HEK293T (cell line): ENCODE measurements at regions not wholly inside any gene's neighbourhood (a gene's known extent, or its start where the extent isn't known, plus 50 kb on each side); places are given as distances from the start of the nearest gene placed in this dataset.

ENCODE experiments used
- CTCF ChIA-PET: fragments of 350-600 bp; formaldehyde crosslinking; extraction: SDS; loops from one replicate; lab custom pipeline; 2021; ENCODE audit warnings: antibody characterized with exemption, inconsistent platforms; lab: Yijun Ruan, JAX
- POLR2A ChIA-PET: fragments of 350-600 bp; formaldehyde crosslinking; extraction: SDS; loops from one replicate; lab custom pipeline; 2020; ENCODE audit warnings: antibody characterized with exemption, inconsistent platforms; lab: Yijun Ruan, JAX
- DNase-seq: peaks from one replicate; pipeline ENCODE4 v3.0.0; 2012; ENCODE audit warnings: mixed read lengths; ENCODE audit errors: extremely low spot score
- ARNT ChIP-seq: fragments of 450-650 bp; IDR thresholded peaks from 2 replicates; pipeline ENCODE4 v1.6.1; 2017; ENCODE audit warnings: mild to moderate bottlenecking
- BHLHE40 ChIP-seq: fragments of 450-650 bp; IDR thresholded peaks from 2 replicates; pipeline ENCODE4 v1.6.1; 2016; ENCODE audit warnings: mild to moderate bottlenecking, moderate library complexity, borderline replicate concordance
- CTBP1 ChIP-seq: fragments of 450-650 bp; IDR thresholded peaks from 2 replicates; pipeline ENCODE4 v1.6.1; 2016; ENCODE audit warnings: borderline replicate concordance
- ELF4 ChIP-seq: fragments of 450-650 bp; IDR thresholded peaks from 2 replicates; pipeline ENCODE4 v1.6.1; 2017; ENCODE audit warnings: antibody characterized with exemption
- FOXA1 ChIP-seq: fragments of 450-650 bp; IDR thresholded peaks from 2 replicates; pipeline ENCODE4 v1.6.1; 2016; ENCODE audit warnings: mild to moderate bottlenecking
- FOXK2 ChIP-seq: fragments of 450-650 bp; IDR thresholded peaks from 2 replicates; pipeline ENCODE4 v1.6.1; 2016; ENCODE audit warnings: mild to moderate bottlenecking
- FOXM1 ChIP-seq: fragments of 450-650 bp; IDR thresholded peaks from 2 replicates; pipeline ENCODE4 v1.6.1; 2017; ENCODE audit warnings: mild to moderate bottlenecking, borderline replicate concordance
- HDGF ChIP-seq: fragments of 450-650 bp; IDR thresholded peaks from 2 replicates; pipeline ENCODE4 v1.6.1; 2017; ENCODE audit warnings: antibody characterized with exemption, borderline replicate concordance
- L3MBTL2 ChIP-seq: fragments of 450-650 bp; conservative IDR thresholded peaks from 2 replicates; pipeline ENCODE4 v1.6.1; 2016; ENCODE audit warnings: mild to moderate bottlenecking
- LEF1 ChIP-seq: fragments of 450-650 bp; IDR thresholded peaks from 2 replicates; pipeline ENCODE4 v1.6.1; 2017; ENCODE audit warnings: mild to moderate bottlenecking, borderline replicate concordance
- NFRKB ChIP-seq: fragments of 450-650 bp; IDR thresholded peaks from 2 replicates; pipeline ENCODE4 v1.6.1; 2016; ENCODE audit warnings: mild to moderate bottlenecking, moderate library complexity
- SP1 ChIP-seq: fragments of 450-650 bp; IDR thresholded peaks from 2 replicates; pipeline ENCODE4 v1.6.1; 2017
- SUZ12 ChIP-seq: fragments of 450-650 bp; IDR thresholded peaks from 2 replicates; pipeline ENCODE4 v1.6.1; 2016; ENCODE audit warnings: mild to moderate bottlenecking
- TARDBP ChIP-seq: fragments of 450-650 bp; IDR thresholded peaks from 2 replicates; pipeline ENCODE4 v1.6.1; 2016
- ZNF384 ChIP-seq: fragments of 450-650 bp; IDR thresholded peaks from 2 replicates; pipeline ENCODE4 v1.6.1; 2016
- TF ChIP-seq, protein P1 (sequence below): fragments of 450-650 bp; IDR thresholded peaks from 2 replicates; pipeline ENCODE4 v1.6.1; 2016

GRCh38 chr17:59451706-59452105 is 113.7 kb upstream of the DHX40 start:
- TF ChIP-seq SUZ12: no peak
- TF ChIP-seq L3MBTL2: no peak
- no peak for TF ChIP-seq CTBP1
- TF ChIP-seq NFRKB: no peak
- no peak for TF ChIP-seq FOXM1
- TF ChIP-seq HDGF: no peak
- TF ChIP-seq FOXK2: no peak
- TF ChIP-seq, protein P1, sequence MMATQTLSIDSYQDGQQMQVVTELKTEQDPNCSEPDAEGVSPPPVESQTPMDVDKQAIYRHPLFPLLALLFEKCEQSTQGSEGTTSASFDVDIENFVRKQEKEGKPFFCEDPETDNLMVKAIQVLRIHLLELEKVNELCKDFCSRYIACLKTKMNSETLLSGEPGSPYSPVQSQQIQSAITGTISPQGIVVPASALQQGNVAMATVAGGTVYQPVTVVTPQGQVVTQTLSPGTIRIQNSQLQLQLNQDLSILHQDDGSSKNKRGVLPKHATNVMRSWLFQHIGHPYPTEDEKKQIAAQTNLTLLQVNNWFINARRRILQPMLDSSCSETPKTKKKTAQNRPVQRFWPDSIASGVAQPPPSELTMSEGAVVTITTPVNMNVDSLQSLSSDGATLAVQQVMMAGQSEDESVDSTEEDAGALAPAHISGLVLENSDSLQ: no peak
- TF ChIP-seq TARDBP: no peak
- TF ChIP-seq ARNT: no peak
- no peak for TF ChIP-seq ZNF384
- no peak for TF ChIP-seq LEF1
- no peak for TF ChIP-seq BHLHE40
- TF ChIP-seq FOXA1: no peak
- no peak for TF ChIP-seq SP1
- DNase-seq: no peak
- CTCF ChIA-PET: no interaction called here
- POLR2A ChIA-PET: no interaction called here

DNA sequence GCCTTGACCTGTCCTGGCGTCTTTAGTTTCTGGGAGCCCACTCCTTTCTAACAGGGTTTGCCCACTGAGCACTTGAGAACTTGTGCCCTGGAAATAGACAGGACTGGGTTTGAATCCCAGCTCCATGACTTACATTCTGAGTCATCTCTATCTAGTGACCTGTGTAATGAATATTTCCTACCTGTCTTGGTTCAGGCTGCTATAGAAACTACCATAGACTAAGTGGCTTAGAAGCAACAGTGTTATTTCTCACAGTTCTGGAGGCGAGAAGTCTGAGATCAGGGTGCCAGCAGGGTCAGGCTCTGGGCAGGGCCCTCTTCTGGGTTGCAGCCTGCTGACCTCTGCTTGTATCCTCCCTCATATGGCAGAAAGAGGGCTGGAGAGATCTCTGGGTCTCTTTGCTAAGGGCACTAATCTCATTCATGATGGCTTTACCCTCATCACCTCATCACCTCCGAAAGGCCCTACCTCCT is 110.7 kb upstream of the DHX40 start:
- TF ChIP-seq ARNT (no peak), SP1 (no peak), CTBP1 (no peak), HDGF (no peak), FOXA1 (no peak), FOXK2 (no peak), ELF4 (no peak), L3MBTL2 (no peak), NFRKB (no peak), SUZ12 (no peak), ZNF384 (no peak), TARDBP (no peak), BHLHE40 (no peak), LEF1 (no peak), FOXM1 (no peak)
- TF ChIP-seq, protein P1: no peak
- ChIA-PET POLR2A (no interaction called here), CTCF (no interaction called here)
- no peak for DNase-seq

- ChIA-PET CTCF (no interaction called here), POLR2A (no interaction called here)
Measured at GRCh38 chr17:59456428-59456827, 109.0 kb upstream of the DHX40 start.

GRCh38 chr17:59456923-59457615 is 108.3 kb upstream of the DHX40 start:
- CTCF ChIA-PET: no interaction called here
- POLR2A ChIA-PET: no interaction called here
- DNase-seq: no peak
- TF ChIP-seq CTBP1: no peak
- TF ChIP-seq, protein P1: peak; percentile 29; the same call in 1 of the 2 replicates
- no peak for TF ChIP-seq HDGF
- no peak for TF ChIP-seq SP1
- TF ChIP-seq LEF1: no peak
- no peak for TF ChIP-seq FOXA1
- peak; percentile 88 for TF ChIP-seq ZNF384
- TF ChIP-seq TARDBP: no peak
- TF ChIP-seq L3MBTL2: no peak
- no peak for TF ChIP-seq SUZ12
- no peak for TF ChIP-seq ELF4

More at GRCh38 chr17:59456428-59456827, 109.0 kb upstream of the DHX40 start:
- no peak for DNase-seq
- TF ChIP-seq SP1 (no peak), ARNT (no peak), FOXA1 (no peak), FOXK2 (no peak), NFRKB (no peak), CTBP1 (no peak), FOXM1 (no peak), ELF4 (no peak), HDGF (no peak), ZNF384 (no peak), SUZ12 (no peak), BHLHE40 (no peak), L3MBTL2 (no peak), LEF1 (no peak), TARDBP (no peak)
- TF ChIP-seq, protein P1: no peak

DNA sequence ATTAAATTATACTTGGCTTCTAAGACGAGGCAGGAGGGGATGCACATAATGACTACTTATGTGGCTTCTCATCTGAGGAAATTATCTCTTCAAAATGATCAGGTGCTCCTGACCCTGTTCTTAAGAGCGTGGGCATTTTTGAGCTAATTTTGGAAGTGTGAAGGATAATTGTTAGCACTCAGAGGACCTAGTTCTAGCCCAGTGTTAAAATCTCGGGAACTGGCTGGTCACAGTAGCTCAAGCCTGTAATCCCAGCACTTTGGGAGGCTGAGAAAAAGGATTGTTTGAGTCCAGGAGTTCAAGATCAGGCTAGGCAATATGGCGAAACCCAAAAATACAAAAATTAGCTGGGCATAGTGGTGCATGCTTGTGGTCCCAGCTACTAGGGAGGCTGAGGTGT is 103.0 kb upstream of the DHX40 start:
- ChIA-PET CTCF (interaction anchor here (0.6 to 1.0 kb wide), 2 partner anchors 370 to 574 kb away, joined by 3 read pairs; no protein-coding TSS in a partner anchor), POLR2A (no interaction called here)
- DNase-seq: no peak
- TF ChIP-seq HDGF (no peak), CTBP1 (no peak), FOXM1 (no peak), FOXA1 (no peak), BHLHE40 (no peak), LEF1 (no peak), ELF4 (no peak), NFRKB (no peak), ZNF384 (no peak), TARDBP (no peak), SP1 (no peak), FOXK2 (no peak), L3MBTL2 (no peak), ARNT (no peak), SUZ12 (no peak)
- TF ChIP-seq, protein P1: no peak
